Common myeloid progenitor, CD34-positive (primary cell): ENCODE measurements at regions not wholly inside any gene's neighbourhood (a gene's known extent, or its start where the extent isn't known, plus 50 kb on each side); places are given as distances from the start of the nearest gene placed in this dataset.

Experiments used
- CTCF ChIA-PET: fragments of 350-600 bp; sonication (Branson Sonifier 250); formaldehyde crosslinking; loops from one replicate; lab custom pipeline; 2021; ENCODE audit warnings: antibody characterized with exemption; lab: Charles Lee
- POLR2A ChIA-PET: fragments of 350-600 bp; sonication (Branson Sonifier 250); formaldehyde crosslinking; loops from one replicate; lab custom pipeline; 2021; ENCODE audit warnings: antibody characterized with exemption; lab: Charles Lee
- DNase-seq, 3 donors: peaks; one replicate each; pipeline versions ENCODE4 v3.0.0 to v3.0.0-alpha.2; 2013
- H3K27ac ChIP-seq, 2 experiments: 1 replicate in 1 of 2; 2 replicates in 1 of 2; pipeline ENCODE4 v1.7.0; 2013; ENCODE audit warnings: inconsistent platforms in 2 of 2, low read length in 2 of 2, mild to moderate bottlenecking in 2 of 2, low read depth in 1 of 2, moderate library complexity in 1 of 2; ENCODE audit not compliant: severe bottlenecking in 2 of 2, insufficient read depth in 1 of 2, poor library complexity in 1 of 2
- H3K27me3 ChIP-seq, 5 experiments: replicated peaks in 2 of 5; 1 replicate in 3 of 5; 2 replicates in 2 of 5; pipeline versions ENCODE4 v1.6.1 to v1.7.0; 2013; ENCODE audit warnings: low read length in 4 of 5, mild to moderate bottlenecking in 2 of 5, moderate library complexity in 2 of 5, inconsistent platforms in 1 of 5; ENCODE audit not compliant: insufficient read depth in 5 of 5, control insufficient read depth in 4 of 5
- H3K36me3 ChIP-seq, 4 experiments: 1 replicate in 2 of 4; 2 replicates in 2 of 4; pipeline versions ENCODE4 v1.6.1 to v1.7.0; 2013; ENCODE audit warnings: low read length in 3 of 4, control low read depth in 1 of 4, mild to moderate bottlenecking in 1 of 4; ENCODE audit not compliant: control insufficient read depth in 4 of 4, insufficient read depth in 4 of 4
- H3K4me1 ChIP-seq, 4 experiments: 1 replicate in 3 of 4; 2 replicates in 1 of 4; pipeline versions ENCODE4 v1.6.1 to v1.7.1; 2013; ENCODE audit warnings: low read length in 3 of 4, mild to moderate bottlenecking in 3 of 4, control low read depth in 1 of 4, inconsistent platforms in 1 of 4, moderate library complexity in 1 of 4; ENCODE audit not compliant: control insufficient read depth in 4 of 4, insufficient read depth in 4 of 4; ENCODE audit errors: control extremely low read depth in 1 of 4
- H3K4me3 ChIP-seq, 7 experiments: 1 replicate in 4 of 7; 2 replicates in 3 of 7; pipeline versions ENCODE4 v1.5.1 to v1.7.0; 2013; ENCODE audit warnings: mild to moderate bottlenecking in 7 of 7, low read length in 6 of 7, moderate library complexity in 6 of 7, inconsistent platforms in 2 of 7, low read depth in 2 of 7, control low read depth in 1 of 7; ENCODE audit not compliant: insufficient read depth in 4 of 7, control insufficient read depth in 1 of 7; ENCODE audit errors: extremely low read depth in 1 of 7
- H3K9me3 ChIP-seq, 5 experiments: 1 replicate in 4 of 5; 2 replicates in 1 of 5; pipeline versions ENCODE4 v1.6.1 to v1.7.1; 2013; ENCODE audit warnings: low read length in 4 of 5, mild to moderate bottlenecking in 2 of 5, inconsistent platforms in 1 of 5, low read depth in 1 of 5, moderate library complexity in 1 of 5; ENCODE audit not compliant: control insufficient read depth in 4 of 5, insufficient read depth in 2 of 5; ENCODE audit errors: control extremely low read depth in 1 of 5
- WGBS: methylation state at CpG from one replicate; pipeline ENCODE4 v1.1.5; 2013; ENCODE audit not compliant: insufficient coverage; 5-methylcytosine and 5-hydroxymethylcytosine counted together

DNA sequence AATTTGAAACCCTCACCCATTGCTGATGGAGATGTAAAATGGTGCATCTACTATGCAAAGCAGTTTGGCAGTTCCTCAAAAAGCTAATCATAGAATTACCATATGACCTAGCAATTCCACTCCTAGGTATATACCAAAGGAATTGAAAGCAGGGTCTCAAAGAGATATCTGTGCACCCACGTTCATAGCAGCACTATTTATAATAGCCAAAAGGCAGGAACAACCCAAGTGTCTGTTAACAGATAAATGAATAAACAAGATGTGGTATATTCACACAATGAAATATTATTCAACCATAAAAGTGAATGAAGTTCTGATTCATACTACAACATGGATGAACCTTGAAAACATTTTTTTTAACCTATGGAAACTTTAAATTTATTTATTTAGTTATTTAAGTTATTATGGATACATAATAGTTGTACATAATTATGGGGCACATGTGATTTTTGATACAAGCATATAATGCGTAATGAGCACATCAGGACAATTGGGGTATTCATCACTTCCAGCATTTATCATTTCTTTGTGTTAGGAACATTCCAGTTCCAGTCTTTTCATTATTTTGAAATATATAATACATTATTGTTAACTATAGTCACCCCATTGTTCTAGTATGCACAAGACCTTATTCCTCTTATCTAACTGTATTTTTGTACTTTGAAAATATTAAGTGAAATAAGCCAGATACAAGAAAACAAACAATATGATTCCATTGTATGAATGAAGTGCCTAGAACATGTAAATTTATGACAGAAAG lies 205.6 kb upstream of the CNKSR2 start:
- no peaks in the 10 kb centered on the region for H3K36me3 ChIP-seq
- WGBS, result 60% methylated on average over 1 of the region's 2 CpGs
- H3K4me1 ChIP-seq, result no peaks in the 10 kb centered on the region
- CTCF ChIA-PET, result no interaction called here
- POLR2A ChIA-PET, result no interaction called here
- no peak for DNase-seq
- no peak overlapping the region for H3K27ac ChIP-seq
- peaks cover 0 to 2% (median 0%) of the 10 kb centered on the region in 5 experiments for H3K27me3 ChIP-seq
- no peak overlapping the region for H3K4me3 ChIP-seq
- H3K9me3 ChIP-seq, result no peaks in the 10 kb centered on the region

DNA sequence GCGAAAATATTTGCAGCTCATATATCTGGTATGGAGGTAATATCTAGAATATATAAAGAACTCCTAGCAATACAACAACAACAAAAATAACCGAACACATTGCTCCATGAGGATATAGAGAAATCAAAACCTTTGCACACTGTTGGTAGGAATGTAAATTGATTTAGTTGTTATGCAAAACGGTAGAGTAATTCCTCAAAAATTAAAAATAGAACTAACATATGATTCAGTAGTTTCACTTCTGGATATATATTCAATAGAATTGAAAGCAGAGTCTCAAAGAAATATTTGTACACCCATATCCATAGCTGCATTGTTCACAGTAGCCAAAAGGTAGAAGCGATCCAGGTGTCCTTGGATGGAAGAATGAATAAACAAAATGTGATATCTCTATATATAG lies 203.0 kb upstream of the CNKSR2 start:
- WGBS, result no CpG with 5 or more reads among the region's 4 CpGs
- ChIA-PET CTCF (no interaction called here), POLR2A (no interaction called here)
- no peaks in the 10 kb centered on the region for H3K4me1 ChIP-seq
- H3K27ac ChIP-seq, result no peak overlapping the region
- peaks cover 0 to 2% (median 0%) of the 10 kb centered on the region in 5 experiments for H3K27me3 ChIP-seq
- no peaks in the 10 kb centered on the region for H3K9me3 ChIP-seq
- DNase-seq, result no peak
- no peak overlapping the region for H3K4me3 ChIP-seq
- no peaks in the 10 kb centered on the region for H3K36me3 ChIP-seq

DNA sequence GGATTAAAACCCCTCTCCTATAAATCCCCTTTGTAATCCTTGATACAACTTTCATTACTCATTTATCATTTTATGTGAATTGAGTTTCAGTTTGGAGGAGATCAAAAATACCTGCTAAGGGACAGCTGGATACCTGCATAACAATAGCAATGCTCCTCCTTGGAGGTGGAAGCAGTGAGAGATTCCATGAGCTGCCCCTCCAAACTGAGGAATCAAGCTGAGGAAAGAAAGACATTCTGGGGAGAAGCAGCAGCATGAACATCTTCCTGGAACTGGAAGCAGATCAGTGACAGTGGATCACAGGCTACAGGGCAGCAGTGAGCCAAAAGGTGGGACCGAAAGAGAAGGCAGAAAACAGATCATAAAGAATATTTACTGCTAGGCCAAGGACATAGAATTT lies 199.8 kb upstream of the CNKSR2 start:
- H3K9me3 ChIP-seq, result no peaks in the 10 kb centered on the region
- H3K4me3 ChIP-seq, result no peak overlapping the region
- no peak for DNase-seq
- H3K27ac ChIP-seq, result no peak overlapping the region
- H3K4me1 ChIP-seq, result no peaks in the 10 kb centered on the region
- POLR2A ChIA-PET, result no interaction called here
- CTCF ChIA-PET, result no interaction called here
- no peaks in the 10 kb centered on the region for H3K36me3 ChIP-seq
- H3K27me3 ChIP-seq, result peaks cover 0 to 2% (median 0%) of the 10 kb centered on the region in 5 experiments
- WGBS, result 78% methylated on average over 1 of the region's 1 CpG

DNA sequence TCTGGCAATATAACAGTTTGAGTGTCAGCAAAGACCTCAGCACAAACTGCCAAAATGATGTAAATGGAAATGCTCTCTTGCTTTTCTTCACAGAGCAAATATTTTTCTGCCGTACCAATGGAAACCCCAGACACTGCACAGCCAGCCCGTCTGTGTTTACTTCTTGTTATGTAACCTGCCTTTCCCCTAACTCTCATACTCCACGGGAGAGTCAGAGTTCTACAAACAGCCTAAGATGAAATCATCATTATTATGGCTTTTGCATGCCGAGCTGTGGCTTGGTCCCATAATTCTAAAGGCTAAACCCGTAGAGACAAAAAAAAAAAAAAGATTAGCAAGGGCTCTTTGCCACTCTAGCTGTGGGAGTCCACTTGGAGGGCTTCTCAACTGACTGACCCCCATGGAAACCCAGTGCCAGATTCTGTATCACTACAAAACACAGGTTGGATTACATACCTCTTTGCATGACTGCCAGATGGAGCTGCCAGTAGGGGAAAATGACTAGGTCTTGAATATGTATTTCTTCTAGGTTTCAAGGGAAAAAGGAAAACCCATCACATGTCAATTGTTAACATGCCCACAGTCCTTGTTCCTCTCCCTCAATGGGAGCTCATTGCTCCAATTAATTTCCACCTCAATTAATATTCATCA lies 197.2 kb upstream of the CNKSR2 start:
- no peaks in the 10 kb centered on the region for H3K9me3 ChIP-seq
- no peak for DNase-seq
- H3K4me3 ChIP-seq, result no peak overlapping the region
- CTCF ChIA-PET, result no interaction called here
- POLR2A ChIA-PET, result interaction anchor here (0.7 kb wide), 1 partner anchor 580 kb away, joined by 4 read pairs; no protein-coding TSS in a partner anchor
- no peak overlapping the region for H3K27ac ChIP-seq
- 73% methylated on average over 5 of the region's 5 CpGs for WGBS
- no peaks in the 10 kb centered on the region for H3K36me3 ChIP-seq
- H3K27me3 ChIP-seq, result no peaks in the 10 kb centered on the region
- no peaks in the 10 kb centered on the region for H3K4me1 ChIP-seq

DNA sequence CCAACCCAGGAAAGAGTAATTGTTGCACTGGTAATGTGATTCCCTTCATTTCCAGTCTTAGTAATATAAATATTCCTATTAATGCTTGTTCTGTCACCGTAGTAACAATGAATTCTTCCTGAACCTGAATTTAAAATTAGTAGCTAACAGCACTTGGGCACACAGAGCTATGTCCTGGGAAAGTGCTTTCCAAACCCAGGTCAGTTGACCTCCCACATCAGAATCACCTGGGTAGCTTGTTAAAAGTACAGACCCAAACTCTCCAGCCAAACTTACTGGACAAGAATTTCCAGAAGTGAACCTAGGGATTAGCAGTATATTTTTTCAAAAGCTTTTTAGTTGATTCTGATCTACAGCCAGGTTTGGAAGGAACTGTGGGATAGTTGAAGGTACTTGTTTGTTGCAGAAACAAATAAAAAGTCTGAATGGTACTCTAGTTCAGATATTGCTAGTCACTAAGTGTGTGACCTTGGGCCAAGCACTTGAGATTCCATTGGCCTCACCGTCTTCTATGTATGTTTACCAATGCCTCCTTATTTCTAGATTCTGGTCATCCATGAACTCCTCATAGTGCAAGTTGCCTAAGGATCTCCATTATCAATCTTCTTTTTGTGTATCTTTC lies 192.9 kb upstream of the CNKSR2 start:
- ChIA-PET POLR2A (no interaction called here), CTCF (no interaction called here)
- H3K9me3 ChIP-seq, result no peaks in the 10 kb centered on the region
- peaks cover 0 to 2% (median 0%) of the 10 kb centered on the region in 5 experiments for H3K27me3 ChIP-seq
- no peak overlapping the region for H3K27ac ChIP-seq
- no peak for DNase-seq
- no peak overlapping the region for H3K4me3 ChIP-seq
- no peaks in the 10 kb centered on the region for H3K4me1 ChIP-seq
- 88% methylated on average over 1 of the region's 2 CpGs for WGBS
- H3K36me3 ChIP-seq, result no peaks in the 10 kb centered on the region

DNA sequence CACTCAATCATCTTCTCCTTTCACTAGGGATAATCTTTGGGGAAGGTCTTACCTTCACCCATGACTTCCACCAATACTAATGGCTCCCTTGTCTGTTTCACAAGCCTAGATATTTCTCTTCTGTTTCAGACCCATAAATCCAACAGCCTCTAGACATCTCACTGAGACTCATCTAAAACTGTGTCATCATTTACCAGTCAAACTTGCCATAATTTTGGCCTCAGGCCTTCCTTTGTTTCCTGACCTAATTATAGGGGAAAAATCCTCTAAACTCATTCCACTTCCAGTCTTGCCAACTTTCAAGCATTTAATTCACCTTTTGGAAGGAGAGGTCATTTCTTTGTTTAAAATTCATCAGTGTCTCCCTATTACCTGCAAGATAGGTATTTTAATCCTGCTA lies 181.0 kb upstream of the CNKSR2 start:
- H3K27me3 ChIP-seq, result no peaks in the 10 kb centered on the region
- ChIA-PET CTCF (no interaction called here), POLR2A (no interaction called here)
- H3K4me3 ChIP-seq, result no peak overlapping the region
- DNase-seq, result no peak
- no peak overlapping the region for H3K27ac ChIP-seq
- H3K36me3 ChIP-seq, result no peaks in the 10 kb centered on the region
- no peaks in the 10 kb centered on the region for H3K9me3 ChIP-seq
- H3K4me1 ChIP-seq, result no peaks in the 10 kb centered on the region

DNA sequence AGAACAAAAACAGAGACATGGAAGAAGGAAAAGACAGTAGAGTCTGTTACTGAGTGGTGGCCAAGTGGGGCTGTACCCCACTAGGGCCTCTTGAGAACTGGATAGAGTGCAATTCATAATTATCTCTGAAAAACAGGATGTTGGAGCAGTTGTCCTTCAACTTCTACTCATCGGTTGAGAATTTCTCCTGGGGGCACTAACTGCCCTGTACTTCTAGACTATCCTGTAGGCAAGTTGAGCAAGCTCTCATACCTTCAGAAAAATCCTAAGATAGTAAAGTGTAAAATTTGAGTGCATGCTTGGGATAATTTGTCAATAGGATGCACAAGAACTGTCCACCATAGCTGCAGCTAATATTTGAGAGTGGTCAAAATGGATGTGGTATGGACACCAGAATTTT lies 179.7 kb upstream of the CNKSR2 start:
- ChIA-PET POLR2A (no interaction called here), CTCF (no interaction called here)
- H3K4me3 ChIP-seq, result no peak overlapping the region
- no peaks in the 10 kb centered on the region for H3K9me3 ChIP-seq
- H3K27me3 ChIP-seq, result no peaks in the 10 kb centered on the region
- no peaks in the 10 kb centered on the region for H3K36me3 ChIP-seq
- no peaks in the 10 kb centered on the region for H3K4me1 ChIP-seq
- no peak overlapping the region for H3K27ac ChIP-seq
- no peak for DNase-seq
- no CpG with 5 or more reads among the region's 1 CpG for WGBS
